Astrocyte of the cerebellum (primary cell): ENCODE measurements at regions not wholly inside any gene's neighbourhood (a gene's known extent, or its start where the extent isn't known, plus 50 kb on each side); places are given as distances from the start of the nearest gene placed in this dataset.
"Not testable (repeated sequence)": the region's sequence is repeated elsewhere in the genome, so short reads cannot be mapped to it uniquely, and the experiment has no call there.

ENCODE experiments used
- DNase-seq: peaks from one replicate; pipeline ENCODE4 v3.0.0-alpha.2; 2011; ENCODE audit warnings: low read depth
- H3K4me3 ChIP-seq: 2 replicates; pipeline ENCODE4 v1.5.1; 2011; ENCODE audit warnings: mild to moderate bottlenecking, low read depth, low read length, moderate library complexity
- CTCF ChIP-seq: IDR thresholded peaks from 2 replicates; pipeline ENCODE4 v1.5.1; 2012; ENCODE audit warnings: low read length, low read depth, moderate library complexity, mild to moderate bottlenecking; ENCODE audit errors: missing control alignments
- in situ Hi-C: cut with HindIII; loops from 2 replicates; pipeline ENCODE4 v1.10.0; 2017; ENCODE audit warnings: low sequenced_read_pairs

GRCh38 chr2:195442458-195443175 is 214.4 kb upstream of the SLC39A10 start:
- in situ Hi-C loops, result no loop called here
- no peak overlapping the region for H3K4me3 ChIP-seq
- no peak for TF ChIP-seq CTCF
- DNase-seq, result no peak

- TF ChIP-seq CTCF, result no peak
- in situ Hi-C loops, result no loop called here
- no peak for DNase-seq
- no peak overlapping the region for H3K4me3 ChIP-seq
These were observed 218.3 kb upstream of the SLC39A10 start for GRCh38 chr2:195438692-195439091.

GRCh38 chr2:195437521-195437920 is 219.5 kb upstream of the SLC39A10 start:
- no peak overlapping the region for H3K4me3 ChIP-seq
- in situ Hi-C loops, result no loop called here
- TF ChIP-seq CTCF, result no peak
- no peak for DNase-seq

GRCh38 chr2:195434346-195434745 is 222.7 kb upstream of the SLC39A10 start:
- in situ Hi-C loops, result no loop called here
- no peak for TF ChIP-seq CTCF
- H3K4me3 ChIP-seq, result no peak overlapping the region
- no peak for DNase-seq

- H3K4me3 ChIP-seq, in situ Hi-C loops, DNase-seq: not testable (repeated sequence)
These were observed 223.3 kb upstream of the SLC39A10 start for GRCh38 chr2:195433729-195434128.

- no peak for DNase-seq
- no peak overlapping the region for H3K4me3 ChIP-seq
- TF ChIP-seq CTCF, result no peak
- in situ Hi-C loops, result no loop called here
These were observed 228.4 kb upstream of the SLC39A10 start for GRCh38 chr2:195428673-195429072.

GRCh38 chr2:195425328-195425727 is 231.7 kb upstream of the SLC39A10 start:
- no peak for DNase-seq
- H3K4me3 ChIP-seq, result no peak overlapping the region
- in situ Hi-C loops, result no loop called here
- no peak for TF ChIP-seq CTCF
